HG02678 (cell line): ENCODE measurements at regions not wholly inside any gene's neighbourhood (a gene's known extent, or its start where the extent isn't known, plus 50 kb on each side); places are given as distances from the start of the nearest gene placed in this dataset.

ENCODE experiments used
- ATAC-seq: cut with Tn5 transposase; IDR thresholded peaks from one replicate; pipeline ENCODE4 v1.9.1; 2021; ENCODE audit warnings: mild to moderate bottlenecking, moderate library complexity; ENCODE audit not compliant: unreplicated experiment

DNA sequence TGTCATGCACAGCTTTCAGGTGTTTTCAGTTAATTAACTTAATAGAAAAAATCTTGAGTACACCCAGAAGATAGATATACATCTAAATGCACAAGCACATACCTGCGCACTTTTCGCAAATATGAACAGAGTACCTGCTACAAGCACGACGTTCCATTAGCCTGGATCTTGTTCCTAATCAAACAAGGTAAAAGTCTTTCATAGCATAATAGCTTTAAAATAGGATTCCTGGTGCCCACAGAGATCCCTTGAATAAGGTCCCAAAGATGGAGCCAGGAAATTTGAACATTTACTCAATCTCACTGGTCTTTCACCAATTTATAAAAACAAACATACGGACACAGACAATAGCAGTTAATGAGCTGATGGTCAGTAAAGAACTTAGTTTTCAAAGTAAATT, 689.8 kb upstream of the CHORDC1 start:
- ATAC-seq, result no peak

- no peak for ATAC-seq
These were observed 688.3 kb upstream of the CHORDC1 start for GRCh38 chr11:90911192-90911591.

GRCh38 chr11:90908074-90908473, 685.2 kb upstream of the CHORDC1 start:
- no peak for ATAC-seq

GRCh38 chr11:90895850-90896249, 673.0 kb upstream of the CHORDC1 start:
- no peak for ATAC-seq

GRCh38 chr11:90890347-90890746, 667.5 kb upstream of the CHORDC1 start:
- ATAC-seq, result no peak

GRCh38 chr11:90884181-90884580, 661.3 kb upstream of the CHORDC1 start:
- ATAC-seq, result no peak

DNA sequence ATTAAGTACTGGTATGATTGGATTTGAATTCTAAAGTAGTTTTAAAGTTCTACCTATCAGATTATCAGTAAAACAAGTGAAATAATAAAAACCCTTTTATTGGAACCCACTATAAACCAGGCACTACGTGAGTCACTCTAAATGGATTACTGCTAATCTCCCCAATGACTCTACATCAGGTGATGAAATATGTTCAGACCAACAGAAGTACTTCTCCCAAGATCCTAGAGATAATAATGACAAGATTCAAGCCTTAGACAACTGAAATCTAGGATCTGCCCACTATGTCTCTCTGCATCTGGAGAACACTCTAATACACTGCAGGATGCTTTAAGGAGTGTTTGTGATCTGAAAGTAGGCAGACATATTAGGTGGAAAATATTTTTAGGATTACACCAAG, 652.1 kb upstream of the CHORDC1 start:
- no peak for ATAC-seq

DNA sequence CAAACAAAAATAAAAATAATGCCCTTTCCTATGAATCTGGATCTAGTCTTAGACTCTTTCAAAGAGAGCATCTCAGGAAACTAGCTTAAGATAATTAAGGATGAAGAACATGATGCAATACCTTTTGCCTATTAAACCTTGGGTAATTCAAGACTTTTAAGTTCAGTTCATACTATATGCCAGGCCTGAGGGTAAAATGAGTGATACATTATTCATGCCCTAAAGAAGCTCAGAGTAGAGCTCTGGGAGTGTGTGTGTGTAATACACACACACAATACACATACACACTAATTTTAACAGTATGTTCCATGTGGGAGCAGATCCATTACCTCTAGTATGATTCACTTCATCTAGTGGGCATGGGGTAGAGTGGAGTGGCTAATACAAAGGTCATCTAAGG, 651.4 kb upstream of the CHORDC1 start:
- no peak for ATAC-seq

GRCh38 chr11:90867416-90867815, 644.6 kb upstream of the CHORDC1 start:
- no peak for ATAC-seq

DNA sequence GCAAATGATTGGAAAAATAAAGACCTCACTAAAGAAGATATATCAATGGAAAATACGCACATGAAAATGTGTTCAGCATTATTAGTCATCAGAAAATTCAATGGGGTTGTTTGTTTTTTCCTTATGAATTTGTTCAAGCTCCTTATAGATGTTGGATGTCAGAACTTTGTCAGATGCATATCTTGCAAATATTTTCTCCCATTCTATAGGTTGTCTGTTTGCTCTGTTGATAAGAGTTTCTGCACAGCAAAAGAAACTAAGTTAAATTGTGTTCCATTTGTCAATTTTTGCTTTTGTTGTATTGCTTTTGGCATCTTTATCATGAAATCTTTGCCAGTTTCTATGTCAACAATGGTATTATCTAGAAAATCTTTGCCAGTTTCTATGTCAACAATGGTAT, 633.9 kb upstream of the CHORDC1 start:
- no peak for ATAC-seq

DNA sequence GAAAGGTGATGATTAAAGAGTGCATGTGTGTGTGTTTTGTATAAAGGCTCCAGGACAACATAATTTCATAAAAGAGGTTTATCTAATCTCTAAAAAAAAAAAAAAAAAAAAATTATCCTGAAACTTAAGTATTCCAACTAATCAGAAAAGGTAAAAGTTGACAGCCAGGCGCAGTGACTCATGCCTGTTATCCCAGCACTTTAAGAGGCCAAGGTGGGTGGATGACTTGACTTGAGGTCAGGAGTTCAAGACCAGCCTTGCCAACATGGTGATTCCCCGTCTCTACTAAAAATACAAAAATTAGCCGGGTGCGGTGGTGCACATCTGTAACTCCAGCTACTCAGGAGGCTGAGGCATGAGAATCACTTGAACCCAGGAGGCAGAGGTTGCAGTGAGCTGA, 632.7 kb upstream of the CHORDC1 start:
- no peak for ATAC-seq

- no peak for ATAC-seq
These were observed 628.3 kb upstream of the CHORDC1 start for GRCh38 chr11:90851196-90851595.

- ATAC-seq, result no peak
These were observed 626.5 kb upstream of the CHORDC1 start for GRCh38 chr11:90849312-90849711.

GRCh38 chr11:90847268-90847886, 624.5 kb upstream of the CHORDC1 start:
- ATAC-seq, result no peak

DNA sequence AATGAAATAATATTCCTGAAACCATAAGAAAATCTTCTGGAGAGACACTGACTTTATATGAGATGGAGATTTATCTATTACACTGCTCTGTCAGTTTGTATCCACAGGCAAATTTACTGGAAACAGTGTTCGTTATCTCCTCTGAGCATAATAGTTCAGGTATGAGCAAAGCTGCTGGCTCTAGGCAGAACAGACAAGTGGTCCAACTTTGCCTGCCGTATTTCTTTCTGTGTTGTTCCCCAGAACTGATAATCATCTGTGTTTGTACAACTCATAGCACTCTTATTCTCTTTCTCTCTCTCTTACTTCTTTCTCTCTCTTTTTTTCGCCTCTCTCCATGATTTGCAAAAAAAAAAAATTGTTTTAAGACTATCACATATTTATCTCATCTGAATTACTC, 623.8 kb upstream of the CHORDC1 start:
- ATAC-seq, result no peak

DNA sequence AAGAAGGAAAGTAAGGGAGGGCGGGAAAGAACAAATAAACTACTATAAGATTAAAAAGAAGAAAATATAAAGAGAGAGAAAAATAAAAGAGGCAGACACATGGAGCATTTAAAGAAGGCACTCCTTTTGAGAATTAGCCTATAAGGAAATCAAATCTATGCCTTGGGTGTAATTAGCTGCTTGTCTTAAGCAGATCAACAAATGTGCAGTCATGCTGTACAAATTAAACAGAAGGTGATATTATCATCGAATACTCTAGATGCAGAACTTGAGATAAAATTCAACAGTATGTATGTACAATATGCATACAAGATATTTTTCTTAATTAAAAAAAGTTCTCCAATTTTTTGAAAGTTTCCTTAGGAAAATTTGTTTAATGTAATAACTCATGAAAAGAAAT, 623.0 kb upstream of the CHORDC1 start:
- no peak for ATAC-seq

GRCh38 chr11:90845126-90845525, 622.3 kb upstream of the CHORDC1 start:
- ATAC-seq, result no peak

DNA sequence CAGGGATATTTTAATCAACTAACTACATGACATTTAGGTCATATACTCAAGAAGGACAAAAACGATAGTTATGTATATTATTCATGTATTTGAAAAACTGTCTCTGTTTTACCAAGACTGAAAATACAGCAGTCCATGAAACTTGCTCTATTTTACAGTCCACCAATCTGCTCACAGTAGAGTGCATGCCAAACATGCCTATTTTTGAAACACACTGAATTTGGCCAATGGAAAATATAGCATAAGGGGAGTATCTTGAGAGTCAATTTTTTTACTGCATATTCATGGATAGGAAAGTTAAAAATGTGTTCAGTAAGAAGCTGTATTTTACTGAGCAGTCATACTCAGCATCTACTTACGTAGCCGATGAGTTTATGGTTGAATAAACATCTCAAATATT, 621.2 kb upstream of the CHORDC1 start:
- ATAC-seq, result no peak

GRCh38 chr11:90842681-90843080, 619.8 kb upstream of the CHORDC1 start:
- no peak for ATAC-seq

DNA sequence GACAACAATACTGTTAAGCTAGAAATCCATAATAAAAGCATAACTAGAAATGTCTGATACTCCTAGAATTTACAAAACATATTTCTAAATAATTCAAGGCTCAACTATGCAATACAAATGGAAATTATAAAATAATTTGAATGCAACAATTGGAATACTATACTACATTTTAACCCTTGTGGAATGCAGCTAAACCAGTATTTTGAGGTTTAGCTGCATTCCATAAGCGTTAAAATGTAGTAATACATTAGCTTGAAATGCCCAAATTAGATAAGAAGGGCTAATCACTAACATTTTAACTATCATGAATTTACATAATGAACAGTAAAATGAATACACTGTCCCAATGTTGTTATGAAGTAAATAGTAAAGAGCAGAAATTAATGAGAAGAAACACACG, 617.2 kb upstream of the CHORDC1 start:
- ATAC-seq, result no peak

GRCh38 chr11:90836031-90836430, 613.2 kb upstream of the CHORDC1 start:
- ATAC-seq, result no peak

GRCh38 chr11:90823446-90823845, 600.6 kb upstream of the CHORDC1 start:
- no peak for ATAC-seq

DNA sequence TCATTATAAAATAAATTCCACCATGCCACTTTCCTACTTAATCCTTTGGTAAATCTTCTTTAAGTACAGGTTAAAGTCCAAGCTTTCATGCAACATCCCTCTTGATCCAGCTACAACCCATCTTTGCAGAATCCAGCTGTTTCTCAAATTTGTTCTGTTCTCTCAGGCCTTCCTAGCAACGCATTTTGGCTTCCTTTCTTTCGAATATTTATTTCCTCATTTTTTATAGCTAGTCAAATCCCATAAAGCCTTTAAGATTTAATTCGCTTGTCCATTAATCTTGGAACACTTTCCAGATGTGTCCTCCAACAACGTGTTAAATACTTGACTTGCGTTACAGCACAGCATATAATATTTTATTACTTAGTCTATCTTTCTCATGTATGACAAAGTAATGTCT, 600.1 kb upstream of the CHORDC1 start:
- no peak for ATAC-seq
